ENCODE measurements at regions not wholly inside any gene's neighbourhood (a gene's known extent, or its start where the extent isn't known, plus 50 kb on each side); places are given as distances from the start of the nearest gene placed in this dataset.
"Not testable (repeated sequence)": the region's sequence is repeated elsewhere in the genome, so short reads cannot be mapped to it uniquely, and the experiment has no call there.

- DNase-seq (ENCODE audit: low read depth) (no peak), FAIRE-seq (no peak)
- no peak overlapping the region for H3K4me3 Mint-ChIP-seq (ENCODE audit: unreplicated experiment)
- Histone ChIP-seq H4K20me1 (ENCODE audit: insufficient read depth, low read length) (no peaks in the 10 kb centered on the region), H3K27me3 (ENCODE audit: insufficient read depth, low read length) (no peaks in the 10 kb centered on the region), H3K36me3 (ENCODE audit: insufficient read depth, low read length) (no peaks in the 10 kb centered on the region), H3K4me2 (ENCODE audit: low read length) (no peak overlapping the region), H3K9me3 (ENCODE audit: insufficient read depth, low read depth, low read length) (no peaks in the 10 kb centered on the region), H3K27ac (ENCODE audit: low read depth, low read length) (no peak overlapping the region), H3K9ac (ENCODE audit: low read length) (no peak overlapping the region), H3K79me2 (ENCODE audit: insufficient read depth, low read length) (no peaks in the 10 kb centered on the region), H3K4me3 (ENCODE audit: insufficient read depth, low read depth, low read length) (no peak overlapping the region), H3K4me1 (ENCODE audit: insufficient read depth, low read length) (no peaks in the 10 kb centered on the region), H2AFZ (ENCODE audit: low read depth, low read length) (no peak overlapping the region)
- peaks cover 2% of the 10 kb centered on the region for H3K9me3 Mint-ChIP-seq (ENCODE audit: unreplicated experiment)
- H3K36me3 Mint-ChIP-seq (ENCODE audit: low read depth, unreplicated experiment), result no peaks in the 10 kb centered on the region
- no peaks in the 10 kb centered on the region for H3K27me3 Mint-ChIP-seq (ENCODE audit: low read depth, unreplicated experiment)
- H3K27ac Mint-ChIP-seq (ENCODE audit: unreplicated experiment), result no peak overlapping the region
- peaks cover 5% of the 10 kb centered on the region for H3K4me1 Mint-ChIP-seq (ENCODE audit: low read depth, unreplicated experiment)
- TF ChIP-seq EZH2 (IDR thresholded peaks at IDR 0.05; ENCODE audit: insufficient read depth, low read length), result no peak
- TF ChIP-seq, protein P1, sequence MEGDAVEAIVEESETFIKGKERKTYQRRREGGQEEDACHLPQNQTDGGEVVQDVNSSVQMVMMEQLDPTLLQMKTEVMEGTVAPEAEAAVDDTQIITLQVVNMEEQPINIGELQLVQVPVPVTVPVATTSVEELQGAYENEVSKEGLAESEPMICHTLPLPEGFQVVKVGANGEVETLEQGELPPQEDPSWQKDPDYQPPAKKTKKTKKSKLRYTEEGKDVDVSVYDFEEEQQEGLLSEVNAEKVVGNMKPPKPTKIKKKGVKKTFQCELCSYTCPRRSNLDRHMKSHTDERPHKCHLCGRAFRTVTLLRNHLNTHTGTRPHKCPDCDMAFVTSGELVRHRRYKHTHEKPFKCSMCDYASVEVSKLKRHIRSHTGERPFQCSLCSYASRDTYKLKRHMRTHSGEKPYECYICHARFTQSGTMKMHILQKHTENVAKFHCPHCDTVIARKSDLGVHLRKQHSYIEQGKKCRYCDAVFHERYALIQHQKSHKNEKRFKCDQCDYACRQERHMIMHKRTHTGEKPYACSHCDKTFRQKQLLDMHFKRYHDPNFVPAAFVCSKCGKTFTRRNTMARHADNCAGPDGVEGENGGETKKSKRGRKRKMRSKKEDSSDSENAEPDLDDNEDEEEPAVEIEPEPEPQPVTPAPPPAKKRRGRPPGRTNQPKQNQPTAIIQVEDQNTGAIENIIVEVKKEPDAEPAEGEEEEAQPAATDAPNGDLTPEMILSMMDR (IDR thresholded peaks at IDR 0.05; ENCODE audit: insufficient read depth, low read depth, low read length), result no peak
Measured at GRCh38 chr13:97890573-97890972, 62.9 kb upstream of the IPO5 start.

GRCh38 chr13:97891964-97892363, 61.5 kb upstream of the IPO5 start:
- H3K27me3 ChIP-seq (ENCODE audit: insufficient read depth, low read length); H3K36me3 ChIP-seq (ENCODE audit: insufficient read depth, low read length); H3K4me1 ChIP-seq (ENCODE audit: insufficient read depth, low read length); DNase-seq (ENCODE audit: low read depth); H3K4me3 Mint-ChIP-seq (ENCODE audit: unreplicated experiment); H3K79me2 ChIP-seq (ENCODE audit: insufficient read depth, low read length); H3K4me2 ChIP-seq (ENCODE audit: low read length); H3K4me1 Mint-ChIP-seq (ENCODE audit: low read depth, unreplicated experiment); H2AFZ ChIP-seq (ENCODE audit: low read depth, low read length); H4K20me1 ChIP-seq (ENCODE audit: insufficient read depth, low read length); H3K9me3 Mint-ChIP-seq (ENCODE audit: unreplicated experiment); H3K36me3 Mint-ChIP-seq (ENCODE audit: low read depth, unreplicated experiment); H3K4me3 ChIP-seq (ENCODE audit: insufficient read depth, low read depth, low read length); H3K9ac ChIP-seq (ENCODE audit: low read length); H3K27ac Mint-ChIP-seq (ENCODE audit: unreplicated experiment); H3K9me3 ChIP-seq (ENCODE audit: insufficient read depth, low read depth, low read length); FAIRE-seq; H3K27me3 Mint-ChIP-seq (ENCODE audit: low read depth, unreplicated experiment); H3K27ac ChIP-seq (ENCODE audit: low read depth, low read length): not testable (repeated sequence)

- H3K4me1 Mint-ChIP-seq (ENCODE audit: low read depth, unreplicated experiment), result peaks cover 5% of the 10 kb centered on the region
- Histone ChIP-seq H3K4me2 (ENCODE audit: low read length) (peak overlapping the region; percentile 25), H3K36me3 (ENCODE audit: insufficient read depth, low read length) (no peaks in the 10 kb centered on the region), H3K4me3 (ENCODE audit: insufficient read depth, low read depth, low read length) (no peak overlapping the region), H3K9ac (ENCODE audit: low read length) (no peak overlapping the region), H3K9me3 (ENCODE audit: insufficient read depth, low read depth, low read length) (no peaks in the 10 kb centered on the region), H2AFZ (ENCODE audit: low read depth, low read length) (no peak overlapping the region), H3K27ac (ENCODE audit: low read depth, low read length) (no peak overlapping the region), H3K4me1 (ENCODE audit: insufficient read depth, low read length) (no peaks in the 10 kb centered on the region), H3K27me3 (ENCODE audit: insufficient read depth, low read length) (no peaks in the 10 kb centered on the region), H3K79me2 (ENCODE audit: insufficient read depth, low read length) (no peaks in the 10 kb centered on the region), H4K20me1 (ENCODE audit: insufficient read depth, low read length) (no peaks in the 10 kb centered on the region)
- DNase-seq (ENCODE audit: low read depth), result peak; percentile 42
- peaks cover 2% of the 10 kb centered on the region for H3K27me3 Mint-ChIP-seq (ENCODE audit: low read depth, unreplicated experiment)
- no peaks in the 10 kb centered on the region for H3K36me3 Mint-ChIP-seq (ENCODE audit: low read depth, unreplicated experiment)
- TF ChIP-seq, protein P1 (IDR thresholded peaks at IDR 0.05; ENCODE audit: insufficient read depth, low read depth, low read length), result no peak
- TF ChIP-seq EZH2 (IDR thresholded peaks at IDR 0.05; ENCODE audit: insufficient read depth, low read length), result no peak
- H3K27ac Mint-ChIP-seq (ENCODE audit: unreplicated experiment), result no peak overlapping the region
- H3K4me3 Mint-ChIP-seq (ENCODE audit: unreplicated experiment), result no peak overlapping the region
- peaks cover 2% of the 10 kb centered on the region for H3K9me3 Mint-ChIP-seq (ENCODE audit: unreplicated experiment)
- FAIRE-seq, result peak; percentile 56
Measured at GRCh38 chr13:97892717-97893116, 60.8 kb upstream of the IPO5 start.
